Body of pancreas (tissue), 4 donors: ENCODE measurements at regions not wholly inside any gene's neighbourhood (a gene's known extent, or its start where the extent isn't known, plus 50 kb on each side); places are given as distances from the start of the nearest gene placed in this dataset.

Source experiments
- ATAC-seq: fragments of 150-250 bp; one replicate; pipeline ENCODE4 v1.9.1; 2016
- DNase-seq, 4 donors: peaks; one replicate each; pipeline ENCODE4 v3.0.0-alpha.2; 2019
- H3K27ac ChIP-seq, 4 donors: fragments of 200-600 bp; sonication (generic); 1 replicate in 3 of 4; 2 replicates in 1 of 4; pipeline versions ENCODE4 v1.5.1 to v1.6.1; 2016 to 2019; ENCODE audit warnings: mild to moderate bottlenecking in 1 of 4, mixed read lengths in 1 of 4, moderate library complexity in 1 of 4
- H3K27me3 ChIP-seq, 2 donors: fragments of 200-600 bp; sonication (generic); one replicate each; pipeline ENCODE4 v1.6.0; 2016; ENCODE audit warnings: mild to moderate bottlenecking in 1 of 2
- H3K36me3 ChIP-seq, 2 donors: fragments of 200-600 bp; sonication (generic); replicated peaks in 1 of 2; 2 replicates each; pipeline ENCODE4 v1.5.1; 2016; ENCODE audit warnings: low read depth in 2 of 2; ENCODE audit not compliant: insufficient read depth in 1 of 2
- H3K4me1 ChIP-seq: fragments of 200-600 bp; sonication (generic); one replicate; pipeline ENCODE4 v1.6.0; 2016
- H3K4me3 ChIP-seq, 2 donors: fragments of 200-600 bp; sonication (generic); 1 replicate in 1 of 2; 2 replicates in 1 of 2; pipeline ENCODE4 v1.5.1; 2016 to 2019
- H3K9me3 ChIP-seq, 3 donors: fragments of 200-600 bp; sonication (generic); 1 replicate in 2 of 3; 2 replicates in 1 of 3; pipeline ENCODE4 v1.5.1; 2016
- CTCF ChIP-seq, 7 experiments: fragments of 450-650 bp in 4 of 7; fragments of 200-600 bp in 3 of 7; sonication (generic) in 3 of 7; IDR thresholded peaks; one replicate each; pipeline ENCODE4 v1.5.1; 2016 to 2019; ENCODE audit warnings: antibody characterized with exemption in 7 of 7
- POLR2A ChIP-seq, 3 donors: fragments of 450-650 bp; IDR thresholded peaks; one replicate each; pipeline ENCODE4 v1.6.1; 2016; ENCODE audit warnings: antibody characterized with exemption in 3 of 3, mild to moderate bottlenecking in 2 of 3
- WGBS, 2 donors: methylation state at CpG; one replicate each; pipeline ENCODE4 v1.1.5; 2017; 5-methylcytosine and 5-hydroxymethylcytosine counted together
- intact Hi-C: fragments of 100-400 bp; cut with DNase I; formaldehyde crosslinking; loops from one replicate; pipeline ENCODE4 v1.15.1; 2023

GRCh38 chr3:56854856-56855611 lies 53.3 kb upstream of the ARHGEF3 start:
- intact Hi-C loops = no loop called here
- no peak for ATAC-seq

GRCh38 chr3:56851966-56852884 lies 50.5 kb upstream of the ARHGEF3 start:
- no peak overlapping the region for H3K27ac ChIP-seq
- ATAC-seq (no peak), DNase-seq (no peak)
- H3K4me3 ChIP-seq = no peak overlapping the region
- no peaks in the 10 kb centered on the region for H3K4me1 ChIP-seq
- H3K27me3 ChIP-seq = no peaks in the 10 kb centered on the region
- WGBS, 2 donors = 87 to 88% methylated on average over 9 of the region's 9 CpGs
- H3K36me3 ChIP-seq = no peaks in the 10 kb centered on the region
- H3K9me3 ChIP-seq = no peaks in the 10 kb centered on the region
- intact Hi-C loops = no loop called here
- no peak for TF ChIP-seq CTCF (IDR thresholded peaks at IDR 0.05)
- no peak for TF ChIP-seq POLR2A (IDR thresholded peaks at IDR 0.05)

More at GRCh38 chr3:56854856-56855611, 53.3 kb upstream of the ARHGEF3 start:
- Histone ChIP-seq H3K27ac (no peak overlapping the region), H3K9me3 (no peaks in the 10 kb centered on the region), H3K4me3 (no peak overlapping the region), H3K27me3 (no peaks in the 10 kb centered on the region), H3K4me1 (no peaks in the 10 kb centered on the region), H3K36me3 (no peaks in the 10 kb centered on the region)
- TF ChIP-seq POLR2A (IDR thresholded peaks at IDR 0.05) (no peak), CTCF (IDR thresholded peaks at IDR 0.05) (no peak)
- DNase-seq = no peak
- 73 to 79% methylated on average over 5 of the region's 5 CpGs for WGBS, 2 donors
